Trophoblast cell (in vitro differentiated cells and primary cell): ENCODE measurements at regions not wholly inside any gene's neighbourhood (a gene's known extent, or its start where the extent isn't known, plus 50 kb on each side); places are given as distances from the start of the nearest gene placed in this dataset.
"Not testable (repeated sequence)": the region's sequence is repeated elsewhere in the genome, so short reads cannot be mapped to it uniquely, and the experiment has no call there.

Experiments used
- DNase-seq, 2 donors: peaks; one replicate each; pipeline ENCODE4 v3.0.0-alpha.2; 2016
- H2AFZ ChIP-seq: 2 replicates; pipeline ENCODE4 v1.6.1; 2013; ENCODE audit warnings: low read length, moderate library complexity, mild to moderate bottlenecking; ENCODE audit not compliant: insufficient read depth, poor library complexity
- H2AK5ac ChIP-seq: 2 replicates; pipeline ENCODE4 v1.6.1; 2013; ENCODE audit warnings: mild to moderate bottlenecking, low read length
- H2BK120ac ChIP-seq: 2 replicates; pipeline ENCODE4 v1.6.1; 2013; ENCODE audit warnings: low read length, mild to moderate bottlenecking, moderate library complexity; ENCODE audit not compliant: insufficient read depth, poor library complexity
- H2BK12ac ChIP-seq: 2 replicates; pipeline ENCODE4 v1.6.1; 2013; ENCODE audit warnings: mild to moderate bottlenecking, low read length, moderate library complexity
- H2BK5ac ChIP-seq: 2 replicates; pipeline ENCODE4 v1.6.1; 2013; ENCODE audit warnings: low read length, low read depth, moderate library complexity, mild to moderate bottlenecking; ENCODE audit not compliant: poor library complexity
- H3K14ac ChIP-seq: 2 replicates; pipeline ENCODE4 v1.6.1; 2013; ENCODE audit warnings: mild to moderate bottlenecking, low read length
- H3K18ac ChIP-seq: 2 replicates; pipeline ENCODE4 v1.6.1; 2013; ENCODE audit warnings: mild to moderate bottlenecking, low read length
- H3K23ac ChIP-seq: 2 replicates; pipeline ENCODE4 v1.6.1; 2013; ENCODE audit warnings: low read length
- H3K27ac ChIP-seq: 2 replicates; pipeline ENCODE4 v1.5.1; 2013; ENCODE audit warnings: low read depth, mild to moderate bottlenecking, inconsistent platforms, low read length, moderate library complexity
- H3K27me3 ChIP-seq: 2 replicates; pipeline ENCODE4 v1.6.1; 2013; ENCODE audit warnings: inconsistent platforms, mild to moderate bottlenecking, low read length, moderate library complexity; ENCODE audit not compliant: insufficient read depth
- H3K36me3 ChIP-seq, 2 experiments: 1 replicate in 1 of 2; 2 replicates in 1 of 2; pipeline ENCODE4 v1.6.1; 2013; ENCODE audit warnings: low read length in 2 of 2, mild to moderate bottlenecking in 2 of 2, moderate library complexity in 1 of 2; ENCODE audit not compliant: insufficient read depth in 2 of 2, control insufficient read depth in 1 of 2
- H3K4ac ChIP-seq: 2 replicates; pipeline ENCODE4 v1.6.1; 2013; ENCODE audit warnings: low read depth, mild to moderate bottlenecking, low read length, moderate library complexity
- H3K4me1 ChIP-seq, 2 experiments: 1 replicate in 1 of 2; 2 replicates in 1 of 2; pipeline ENCODE4 v1.6.1; 2013; ENCODE audit warnings: low read length in 2 of 2, mild to moderate bottlenecking in 2 of 2, moderate library complexity in 1 of 2; ENCODE audit not compliant: insufficient read depth in 2 of 2, control insufficient read depth in 1 of 2
- H3K4me2 ChIP-seq: 2 replicates; pipeline ENCODE4 v1.6.1; 2013; ENCODE audit warnings: inconsistent platforms, mild to moderate bottlenecking, low read length, moderate library complexity
- H3K4me3 ChIP-seq: 2 replicates; pipeline ENCODE4 v1.5.1; 2013; ENCODE audit warnings: mild to moderate bottlenecking, low read depth, low read length, inconsistent platforms
- H3K79me1 ChIP-seq: one replicate; pipeline ENCODE4 v1.6.1; 2013; ENCODE audit warnings: low read length
- H3K79me2 ChIP-seq: 2 replicates; pipeline ENCODE4 v1.6.1; 2013; ENCODE audit warnings: low read length, mild to moderate bottlenecking; ENCODE audit not compliant: control insufficient read depth, insufficient read depth, poor library complexity
- H3K9ac ChIP-seq: 2 replicates; pipeline ENCODE4 v1.6.1; 2013; ENCODE audit warnings: mild to moderate bottlenecking, low read length
- H3K9me3 ChIP-seq: 2 replicates; pipeline ENCODE4 v1.6.1; 2013; ENCODE audit warnings: low read depth, mild to moderate bottlenecking, control low read depth, inconsistent platforms, low read length; ENCODE audit not compliant: insufficient read depth
- H4K12ac ChIP-seq: 2 replicates; pipeline ENCODE4 v1.6.1; 2013; ENCODE audit warnings: low read depth, mild to moderate bottlenecking, low read length, moderate library complexity
- H4K8ac ChIP-seq: 2 replicates; pipeline ENCODE4 v1.6.1; 2013; ENCODE audit warnings: low read depth, mild to moderate bottlenecking, low read length, moderate library complexity
- H4K91ac ChIP-seq: one replicate; pipeline ENCODE4 v1.6.1; 2013; ENCODE audit warnings: low read depth, mild to moderate bottlenecking, low read length, moderate library complexity
- WGBS: extraction: QIAGEN DNeasy Blood & Tissue Kit; methylation state at CpG from one replicate; pipeline ENCODE4 v1.1.7; 2013; ENCODE audit warnings: missing lambda C conversion rate; ENCODE audit not compliant: insufficient read length, insufficient coverage; ENCODE audit errors: extremely low coverage; 5-methylcytosine and 5-hydroxymethylcytosine counted together

GRCh38 chr1:81501485-81501884 is 299.2 kb upstream of the ADGRL2 start:
- not testable (repeated sequence) for H3K23ac ChIP-seq, H4K12ac ChIP-seq, H3K27me3 ChIP-seq, H3K14ac ChIP-seq, H3K4ac ChIP-seq, H3K4me3 ChIP-seq, H3K9ac ChIP-seq, H3K4me2 ChIP-seq, H2AK5ac ChIP-seq, DNase-seq, H3K27ac ChIP-seq, H3K36me3 ChIP-seq, H2BK12ac ChIP-seq, H2AFZ ChIP-seq, H3K79me1 ChIP-seq, H3K9me3 ChIP-seq, H3K18ac ChIP-seq, H2BK120ac ChIP-seq, H3K4me1 ChIP-seq, H3K79me2 ChIP-seq, H4K8ac ChIP-seq, H2BK5ac ChIP-seq, H4K91ac ChIP-seq
- no CpG with 5 or more reads among the region's 15 CpGs for whole genome bisulfite sequencing

- Histone ChIP-seq H3K9me3 (no peaks in the 10 kb centered on the region), H3K79me1 (no peaks in the 10 kb centered on the region), H3K23ac (no peak overlapping the region), H4K8ac (no peak overlapping the region), H4K91ac (no peak overlapping the region), H2AK5ac (no peak overlapping the region), H3K9ac (no peak overlapping the region), H2BK12ac (no peak overlapping the region), H3K4me2 (no peak overlapping the region), H3K27ac (no peak overlapping the region), H2AFZ (no peak overlapping the region), H3K79me2 (no peaks in the 10 kb centered on the region), H3K4me1 (no peaks in the 10 kb centered on the region), H3K18ac (no peak overlapping the region), H3K36me3 (no peaks in the 10 kb centered on the region), H3K27me3 (no peaks in the 10 kb centered on the region), H2BK120ac (no peak overlapping the region), H3K14ac (no peak overlapping the region), H2BK5ac (no peak overlapping the region), H3K4me3 (no peak overlapping the region), H4K12ac (no peak overlapping the region), H3K4ac (no peak overlapping the region)
- no CpG with 5 or more reads among the region's 2 CpGs for whole genome bisulfite sequencing
- no peak for DNase-seq
Measured at GRCh38 chr1:81499487-81499886, 301.2 kb upstream of the ADGRL2 start.

- no peaks in the 10 kb centered on the region for H3K4me1 ChIP-seq
- H3K14ac ChIP-seq: no peak overlapping the region
- no peak overlapping the region for H3K4ac ChIP-seq
- H3K18ac ChIP-seq: no peak overlapping the region
- DNase-seq: no peak
- WGBS: no CpG with 5 or more reads among the region's 5 CpGs
- no peak overlapping the region for H3K23ac ChIP-seq
- no peak overlapping the region for H2BK120ac ChIP-seq
- no peak overlapping the region for H2AFZ ChIP-seq
- no peaks in the 10 kb centered on the region for H3K79me2 ChIP-seq
- H3K27me3 ChIP-seq: no peaks in the 10 kb centered on the region
- H2AK5ac ChIP-seq: no peak overlapping the region
- H4K12ac ChIP-seq: no peak overlapping the region
- no peak overlapping the region for H3K4me2 ChIP-seq
- H3K4me3 ChIP-seq: no peak overlapping the region
- no peak overlapping the region for H3K9ac ChIP-seq
- no peak overlapping the region for H2BK12ac ChIP-seq
- H3K9me3 ChIP-seq: no peaks in the 10 kb centered on the region
- no peak overlapping the region for H3K27ac ChIP-seq
- no peak overlapping the region for H4K8ac ChIP-seq
- no peaks in the 10 kb centered on the region for H3K36me3 ChIP-seq
- no peaks in the 10 kb centered on the region for H3K79me1 ChIP-seq
- no peak overlapping the region for H2BK5ac ChIP-seq
- H4K91ac ChIP-seq: no peak overlapping the region
Measured at GRCh38 chr1:81498471-81499462, 302.0 kb upstream of the ADGRL2 start.

GRCh38 chr1:81496349-81496748 is 304.4 kb upstream of the ADGRL2 start:
- Histone ChIP-seq H2BK12ac (no peak overlapping the region), H3K9me3 (no peaks in the 10 kb centered on the region), H4K12ac (no peak overlapping the region), H3K79me1 (no peaks in the 10 kb centered on the region), H3K14ac (no peak overlapping the region), H3K36me3 (no peaks in the 10 kb centered on the region), H3K4me3 (no peak overlapping the region), H3K4me2 (no peak overlapping the region), H4K8ac (no peak overlapping the region), H3K9ac (no peak overlapping the region), H4K91ac (no peak overlapping the region), H2AFZ (no peak overlapping the region), H2BK120ac (no peak overlapping the region), H3K4me1 (no peaks in the 10 kb centered on the region), H3K18ac (no peak overlapping the region), H3K23ac (no peak overlapping the region), H3K27ac (no peak overlapping the region), H3K79me2 (no peaks in the 10 kb centered on the region), H3K27me3 (no peaks in the 10 kb centered on the region), H2AK5ac (no peak overlapping the region), H2BK5ac (no peak overlapping the region), H3K4ac (no peak overlapping the region)
- no CpG with 5 or more reads among the region's 2 CpGs for WGBS
- no peak for DNase-seq
